ENCODE measurements at regions not wholly inside any gene's neighbourhood (a gene's known extent, or its start where the extent isn't known, plus 50 kb on each side); places are given as distances from the start of the nearest gene placed in this dataset.

- Histone ChIP-seq H3K9me3 (no peaks in the 10 kb centered on the region), H3K4me3 (no peak overlapping the region), H3K27me3 (replicated peaks; ENCODE audit: insufficient read depth) (no peaks in the 10 kb centered on the region), H3K36me3 (no peaks in the 10 kb centered on the region), H3K27ac (no peak overlapping the region), H3K4me1 (ENCODE audit: control insufficient read depth in 1 of 2, low read depth in 2 of 2) (peaks cover 0 to 8% of the 10 kb centered on the region in 2 donors)
- no peak for DNase-seq (ENCODE audit: low spot score)
- ATAC-seq (ENCODE audit: insufficient number of reproducible peaks, low FRiP score, low read depth), result no peak
- TF ChIP-seq CTCF (IDR thresholded peaks at IDR 0.05), result no peak
Observed at GRCh38 chr21:27134516-27134915, 167.6 kb upstream of the ADAMTS5 start.

- no peak for TF ChIP-seq CTCF (IDR thresholded peaks at IDR 0.05)
- Histone ChIP-seq H3K27me3 (replicated peaks; ENCODE audit: insufficient read depth) (no peaks in the 10 kb centered on the region), H3K27ac (no peak overlapping the region), H3K36me3 (no peaks in the 10 kb centered on the region), H3K4me1 (ENCODE audit: control insufficient read depth in 1 of 2, low read depth in 2 of 2) (peaks cover 0 to 8% of the 10 kb centered on the region in 2 donors), H3K4me3 (no peak overlapping the region), H3K9me3 (no peaks in the 10 kb centered on the region)
- DNase-seq (ENCODE audit: low spot score), result no peak
- ATAC-seq (ENCODE audit: insufficient number of reproducible peaks, low FRiP score, low read depth), result no peak
Observed at GRCh38 chr21:27132266-27132665, 165.4 kb upstream of the ADAMTS5 start.

GRCh38 chr21:27130154-27130553 is 163.3 kb upstream of the ADAMTS5 start:
- no peak for DNase-seq (ENCODE audit: low spot score)
- Histone ChIP-seq H3K9me3 (no peaks in the 10 kb centered on the region), H3K36me3 (no peaks in the 10 kb centered on the region), H3K27ac (no peak overlapping the region), H3K4me1 (ENCODE audit: control insufficient read depth in 1 of 2, low read depth in 2 of 2) (peaks cover 0 to 8% of the 10 kb centered on the region in 2 donors), H3K27me3 (replicated peaks; ENCODE audit: insufficient read depth) (no peaks in the 10 kb centered on the region), H3K4me3 (no peak overlapping the region)
- ATAC-seq (ENCODE audit: insufficient number of reproducible peaks, low FRiP score, low read depth), result no peak
- no peak for TF ChIP-seq CTCF (IDR thresholded peaks at IDR 0.05)

GRCh38 chr21:27129694-27130093 is 162.8 kb upstream of the ADAMTS5 start:
- TF ChIP-seq CTCF (IDR thresholded peaks at IDR 0.05), result no peak
- Histone ChIP-seq H3K9me3 (no peaks in the 10 kb centered on the region), H3K27ac (no peak overlapping the region), H3K4me3 (no peak overlapping the region), H3K36me3 (no peaks in the 10 kb centered on the region), H3K27me3 (replicated peaks; ENCODE audit: insufficient read depth) (no peaks in the 10 kb centered on the region), H3K4me1 (ENCODE audit: control insufficient read depth in 1 of 2, low read depth in 2 of 2) (peaks cover 0 to 8% of the 10 kb centered on the region in 2 donors)
- DNase-seq (ENCODE audit: low spot score) (no peak), ATAC-seq (ENCODE audit: insufficient number of reproducible peaks, low FRiP score, low read depth) (no peak)

- H3K36me3 ChIP-seq, result no peaks in the 10 kb centered on the region
Observed at GRCh38 chr21:27129215-27129614, 162.3 kb upstream of the ADAMTS5 start.

More at GRCh38 chr21:27129215-27129614, 162.3 kb upstream of the ADAMTS5 start:
- peaks cover 0 to 8% of the 10 kb centered on the region in 2 donors for H3K4me1 ChIP-seq (ENCODE audit: control insufficient read depth in 1 of 2, low read depth in 2 of 2)
- DNase-seq (ENCODE audit: low spot score), result no peak
- no peak for TF ChIP-seq CTCF (IDR thresholded peaks at IDR 0.05)
- no peak overlapping the region for H3K4me3 ChIP-seq
- H3K9me3 ChIP-seq, result no peaks in the 10 kb centered on the region
- no peak for ATAC-seq (ENCODE audit: insufficient number of reproducible peaks, low FRiP score, low read depth)
- H3K27me3 ChIP-seq (replicated peaks; ENCODE audit: insufficient read depth), result no peaks in the 10 kb centered on the region
- no peak overlapping the region for H3K27ac ChIP-seq

Measured in thoracic aorta (tissue), 2 donors.